SU-DHL-6 (cell line): ENCODE measurements at regions not wholly inside any gene's neighbourhood (a gene's known extent, or its start where the extent isn't known, plus 50 kb on each side); places are given as distances from the start of the nearest gene placed in this dataset.

ENCODE experiments used
- EZH2phosphoT487 ChIP-seq: fragments of 200-600 bp; sonication (generic), shearing (Covaris generic); conservative IDR thresholded peaks from 2 replicates; pipeline ENCODE4 v1.6.1; 2018; ENCODE audit warnings: mild to moderate bottlenecking, antibody characterized with exemption, low read length, moderate library complexity, mixed read lengths
- TF ChIP-seq, protein P1 (sequence below): fragments of 200-600 bp; sonication (generic); IDR thresholded peaks from one replicate; pipeline ENCODE4 v1.5.1; 2017; ENCODE audit warnings: antibody characterized with exemption, mild to moderate bottlenecking, low read length, moderate library complexity; ENCODE audit not compliant: insufficient read depth, poor library complexity, severe bottlenecking

DNA sequence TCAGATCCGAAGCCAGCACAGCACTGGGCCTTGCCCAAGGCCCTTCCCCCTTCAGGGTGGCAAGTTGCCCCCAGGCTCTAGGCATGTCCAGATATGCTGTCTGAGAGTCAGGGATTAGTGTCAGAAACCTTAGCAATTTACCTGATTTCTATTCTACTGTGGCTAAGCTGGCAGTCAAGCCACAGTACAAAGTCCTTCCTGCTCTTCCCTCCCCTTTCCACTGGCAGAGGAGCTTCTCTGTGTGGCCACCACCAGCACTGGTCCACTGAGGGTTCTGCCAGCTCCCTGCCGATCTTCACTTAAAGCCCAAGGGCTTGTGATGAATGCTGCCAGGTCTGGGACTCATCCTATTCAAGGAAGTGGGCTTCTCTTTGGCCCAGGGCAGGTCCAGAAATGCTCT is 324.5 kb upstream of the RPS6KA3 start:
- TF ChIP-seq, protein P1, sequence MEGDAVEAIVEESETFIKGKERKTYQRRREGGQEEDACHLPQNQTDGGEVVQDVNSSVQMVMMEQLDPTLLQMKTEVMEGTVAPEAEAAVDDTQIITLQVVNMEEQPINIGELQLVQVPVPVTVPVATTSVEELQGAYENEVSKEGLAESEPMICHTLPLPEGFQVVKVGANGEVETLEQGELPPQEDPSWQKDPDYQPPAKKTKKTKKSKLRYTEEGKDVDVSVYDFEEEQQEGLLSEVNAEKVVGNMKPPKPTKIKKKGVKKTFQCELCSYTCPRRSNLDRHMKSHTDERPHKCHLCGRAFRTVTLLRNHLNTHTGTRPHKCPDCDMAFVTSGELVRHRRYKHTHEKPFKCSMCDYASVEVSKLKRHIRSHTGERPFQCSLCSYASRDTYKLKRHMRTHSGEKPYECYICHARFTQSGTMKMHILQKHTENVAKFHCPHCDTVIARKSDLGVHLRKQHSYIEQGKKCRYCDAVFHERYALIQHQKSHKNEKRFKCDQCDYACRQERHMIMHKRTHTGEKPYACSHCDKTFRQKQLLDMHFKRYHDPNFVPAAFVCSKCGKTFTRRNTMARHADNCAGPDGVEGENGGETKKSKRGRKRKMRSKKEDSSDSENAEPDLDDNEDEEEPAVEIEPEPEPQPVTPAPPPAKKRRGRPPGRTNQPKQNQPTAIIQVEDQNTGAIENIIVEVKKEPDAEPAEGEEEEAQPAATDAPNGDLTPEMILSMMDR = no peak
- TF ChIP-seq EZH2phosphoT487 = no peak
